ENCODE measurements at regions not wholly inside any gene's neighbourhood (a gene's known extent, or its start where the extent isn't known, plus 50 kb on each side); places are given as distances from the start of the nearest gene placed in this dataset.
"Not testable (repeated sequence)": the region's sequence is repeated elsewhere in the genome, so short reads cannot be mapped to it uniquely, and the experiment has no call there.

GRCh38 chr4:18627447-18628005, 606.0 kb upstream of the LCORL start:
- no peak for DNase-seq (ENCODE audit: low read depth)

- DNase-seq (ENCODE audit: low read depth) = no peak
Measured at GRCh38 chr4:18626996-18627395, 605.4 kb upstream of the LCORL start.

DNA sequence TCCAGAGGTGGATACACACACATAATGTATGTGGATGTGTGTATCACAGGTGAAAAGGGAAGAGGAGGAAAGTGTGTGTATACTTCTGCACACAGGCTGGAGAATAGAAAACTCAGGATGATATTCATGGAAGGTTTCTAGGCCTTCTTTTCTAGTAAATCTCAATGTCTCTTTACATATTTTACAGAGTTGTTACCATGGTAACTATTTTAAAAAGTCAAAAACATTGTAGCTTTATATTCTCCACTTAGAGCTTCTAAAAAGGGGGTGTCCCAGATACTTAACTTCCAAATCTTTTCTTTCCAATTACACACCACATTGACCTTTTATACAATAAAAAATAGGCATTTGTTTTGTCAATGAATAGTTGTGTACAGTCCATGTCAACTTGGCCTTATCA, 604.8 kb upstream of the LCORL start:
- no peak for DNase-seq (ENCODE audit: low read depth)

- DNase-seq (ENCODE audit: low read depth) = no peak
Measured at GRCh38 chr4:18621186-18621585, 599.6 kb upstream of the LCORL start.

GRCh38 chr4:18616720-18617119, 595.2 kb upstream of the LCORL start:
- DNase-seq (ENCODE audit: low read depth) = no peak

DNA sequence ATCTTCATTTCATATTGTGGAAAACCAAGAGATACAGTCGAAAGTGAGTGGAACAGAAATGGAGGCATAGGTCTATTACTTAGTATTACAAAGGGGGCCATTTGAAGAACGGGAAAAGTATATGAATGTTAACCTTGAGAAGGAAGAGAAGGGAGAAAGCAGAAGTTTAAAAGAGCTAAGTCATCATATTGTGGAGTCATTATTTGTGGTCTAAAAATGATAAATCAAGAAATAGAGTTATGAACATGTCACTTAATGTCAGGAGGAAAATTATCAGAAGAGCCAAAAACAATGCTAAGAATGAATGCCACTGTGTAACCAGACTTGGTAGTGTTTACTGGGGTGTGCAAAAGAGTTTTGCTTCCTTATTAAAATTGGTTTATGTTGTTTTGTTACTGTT, 589.5 kb upstream of the LCORL start:
- DNase-seq (ENCODE audit: low read depth) = no peak

- DNase-seq (ENCODE audit: low read depth) = no peak
Measured at GRCh38 chr4:18608908-18609533, 587.5 kb upstream of the LCORL start.

DNA sequence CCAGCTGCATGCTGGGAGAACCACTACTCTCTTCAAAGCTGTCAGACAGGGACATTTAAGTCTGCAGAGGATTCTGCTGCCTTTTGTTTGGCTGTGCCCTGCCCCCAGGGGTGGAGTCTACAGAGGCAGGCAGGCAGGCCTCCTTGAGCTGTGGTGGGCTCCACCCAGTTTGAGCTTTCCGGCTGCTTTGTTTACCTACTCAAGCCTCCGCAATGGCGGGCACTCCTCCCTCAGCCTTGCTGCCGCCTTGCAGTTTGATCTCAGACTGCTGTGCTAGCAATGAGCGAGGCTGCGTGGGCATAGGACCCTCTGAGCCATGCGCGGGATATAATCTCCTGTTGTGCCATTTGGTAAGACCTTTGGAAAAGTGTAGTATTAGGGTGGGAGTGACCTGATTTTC, 581.1 kb upstream of the LCORL start:
- DNase-seq (ENCODE audit: low read depth) = not testable (repeated sequence)

GRCh38 chr4:18593297-18594002, 571.9 kb upstream of the LCORL start:
- peak; percentile 79 for DNase-seq (ENCODE audit: low read depth)

DNA sequence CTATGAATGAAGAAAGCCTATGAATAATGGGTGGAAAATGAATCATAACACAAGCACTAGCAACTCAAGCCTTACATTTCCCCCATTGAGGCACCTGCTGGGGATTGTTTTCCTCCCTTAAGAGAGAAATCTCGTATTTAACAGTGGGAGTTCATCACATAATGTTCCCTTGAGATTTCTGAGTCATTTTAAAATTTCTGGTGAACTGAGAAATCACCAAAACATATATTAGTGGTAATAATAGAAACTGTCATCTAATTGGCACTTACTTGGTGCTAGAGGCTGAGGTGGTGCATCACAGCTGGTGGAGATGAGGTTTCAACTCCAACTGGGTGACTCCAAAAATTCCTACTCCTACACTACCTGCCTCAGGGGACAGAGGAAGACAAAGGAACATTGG, 561.3 kb upstream of the LCORL start:
- no peak for DNase-seq (ENCODE audit: low read depth)

- no peak for DNase-seq (ENCODE audit: low read depth)
Measured at GRCh38 chr4:18578307-18578706, 556.8 kb upstream of the LCORL start.

GRCh38 chr4:18572481-18572880, 550.9 kb upstream of the LCORL start:
- no peak for DNase-seq (ENCODE audit: low read depth)

- DNase-seq (ENCODE audit: low read depth) = no peak
Measured at GRCh38 chr4:18571301-18571761, 549.8 kb upstream of the LCORL start.

- no peak for DNase-seq (ENCODE audit: low read depth)
Measured at GRCh38 chr4:18570370-18570769, 548.8 kb upstream of the LCORL start.

- DNase-seq (ENCODE audit: low read depth) = no peak
Measured at GRCh38 chr4:18568600-18568999, 547.0 kb upstream of the LCORL start.

GRCh38 chr4:18566970-18567799, 545.6 kb upstream of the LCORL start:
- no peak for DNase-seq (ENCODE audit: low read depth)

- no peak for DNase-seq (ENCODE audit: low read depth)
Measured at GRCh38 chr4:18559492-18559891, 537.9 kb upstream of the LCORL start.

DNA sequence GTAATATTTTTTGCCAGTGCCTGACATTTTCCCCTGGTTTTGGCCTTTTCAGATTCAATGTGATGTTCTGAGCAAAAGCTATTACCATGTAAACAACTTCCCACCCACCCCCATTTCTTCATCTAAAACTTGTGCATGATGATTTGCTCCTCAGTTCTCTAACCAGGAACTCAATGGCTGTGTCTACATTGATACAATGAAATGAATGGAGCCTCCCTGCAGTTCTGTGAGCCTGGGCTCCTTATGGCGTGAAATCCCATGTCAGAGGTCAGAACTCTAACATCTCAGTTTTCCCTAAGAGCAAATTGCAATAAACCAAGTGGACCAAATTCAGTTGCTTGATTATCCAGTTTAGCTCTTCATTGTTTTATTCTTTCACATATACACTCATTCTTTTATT, 534.8 kb upstream of the LCORL start:
- no peak for DNase-seq (ENCODE audit: low read depth)

DNA sequence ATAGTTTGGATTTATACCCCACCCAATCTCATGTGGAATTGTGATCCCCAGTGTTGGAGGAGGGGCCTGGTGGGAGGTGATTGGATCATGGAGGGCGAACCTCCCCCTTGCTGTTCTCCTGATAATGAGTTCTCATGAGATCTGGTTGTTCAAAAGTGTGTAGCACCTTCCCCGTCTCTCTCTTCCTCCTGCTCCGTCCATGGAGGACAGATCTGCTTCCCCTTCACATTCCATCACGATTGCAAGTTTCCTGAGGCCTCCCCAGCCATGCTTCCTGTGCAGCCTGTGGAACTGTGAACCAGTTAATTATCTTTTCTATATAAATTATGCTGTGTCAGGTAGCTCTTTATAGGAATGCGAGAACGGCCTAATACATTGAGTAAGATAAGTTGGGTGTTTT, 518.8 kb upstream of the LCORL start:
- DNase-seq (ENCODE audit: low read depth) = no peak

GRCh38 chr4:18538121-18538520, 516.6 kb upstream of the LCORL start:
- no peak for DNase-seq (ENCODE audit: low read depth)

DNA sequence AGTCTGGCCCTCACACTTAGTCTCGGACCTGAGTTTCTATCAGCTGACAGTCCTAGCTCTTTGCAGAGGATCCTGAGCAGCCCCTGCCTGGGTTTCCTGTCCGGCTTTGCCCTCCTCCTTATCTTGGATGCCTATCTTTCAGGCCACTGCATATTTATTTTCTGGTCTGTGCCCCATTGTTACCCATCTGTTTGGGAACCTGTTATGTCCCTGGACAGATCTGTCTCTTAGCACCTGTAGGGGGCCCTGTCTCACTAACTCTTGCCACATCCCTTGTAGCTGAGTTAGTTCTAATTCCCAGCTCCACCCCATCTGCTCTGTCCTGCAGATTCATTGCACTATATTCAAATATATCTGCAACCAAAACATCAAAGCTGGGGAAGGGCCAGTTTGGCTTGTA, 514.9 kb upstream of the LCORL start:
- DNase-seq (ENCODE audit: low read depth) = no peak

DNA sequence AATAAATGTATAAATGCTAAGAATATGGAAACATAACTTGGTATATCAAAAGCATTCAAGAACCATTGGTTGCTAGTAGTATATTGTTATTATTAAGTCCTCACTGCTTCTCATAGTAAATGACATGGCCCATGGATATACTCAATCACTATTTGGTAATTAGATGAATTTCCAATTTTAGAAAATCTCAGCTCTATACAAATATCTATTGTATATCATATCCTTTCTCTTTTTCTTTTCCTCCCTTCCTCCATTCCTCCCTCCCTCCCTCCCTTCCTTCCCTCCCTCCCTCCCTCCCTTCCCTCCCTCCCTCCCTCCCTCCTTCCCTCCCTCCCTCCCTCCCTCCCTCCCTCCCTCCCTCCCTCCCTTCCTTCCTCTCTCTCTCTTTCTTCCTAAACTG, 514.4 kb upstream of the LCORL start:
- no peak for DNase-seq (ENCODE audit: low read depth)

All from myocyte (in vitro differentiated cells).